NCI-H187 treated with DMSO at 0.1 percent for 48 hours (cell line): ENCODE measurements at regions not wholly inside any gene's neighbourhood (a gene's known extent, or its start where the extent isn't known, plus 50 kb on each side); places are given as distances from the start of the nearest gene placed in this dataset.

Experiments
- DNase-seq: peaks from one replicate; lab custom pipeline; 2025; lab: John Stamatoyannopoulos, UW

DNA sequence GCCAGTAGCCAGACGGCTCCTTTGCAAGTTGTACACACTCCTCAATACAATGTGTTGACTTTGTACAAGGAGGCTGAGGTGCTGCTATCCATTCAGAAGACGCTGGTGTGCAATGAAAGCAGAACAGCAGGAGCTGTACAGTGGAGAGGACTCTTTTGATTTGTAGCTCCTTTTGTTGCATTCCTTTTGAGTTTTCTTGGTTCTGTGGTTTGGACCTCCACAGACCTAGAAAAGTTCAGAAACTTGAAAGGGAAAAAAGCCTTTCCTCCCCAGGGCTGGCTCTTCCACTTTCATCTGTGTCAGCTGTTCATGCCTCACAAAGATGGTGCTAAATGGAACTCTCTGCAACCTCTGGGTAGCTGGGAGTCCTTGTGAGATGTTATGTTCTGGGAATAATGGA is 117.4 kb downstream of the MAT2B start:
- no peak for DNase-seq

DNA sequence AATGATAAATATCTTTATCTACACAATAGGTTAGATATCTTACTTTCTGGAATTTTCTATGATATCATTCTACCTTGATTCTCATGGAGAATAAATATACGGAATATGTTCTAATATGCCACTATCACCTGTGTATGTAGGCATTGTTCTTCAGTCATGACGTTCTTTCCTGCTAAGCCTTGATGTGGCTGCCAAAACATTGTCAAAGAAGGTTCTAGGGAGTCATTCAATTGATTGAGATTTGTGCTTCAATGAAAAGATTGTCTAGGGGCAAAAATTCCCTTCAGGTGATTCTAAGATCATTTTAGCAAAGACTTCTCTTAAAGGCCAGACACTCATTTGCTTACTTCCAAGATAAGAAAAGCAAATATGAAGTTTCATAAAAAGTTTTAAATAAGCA is 118.1 kb downstream of the MAT2B start:
- no peak for DNase-seq

DNA sequence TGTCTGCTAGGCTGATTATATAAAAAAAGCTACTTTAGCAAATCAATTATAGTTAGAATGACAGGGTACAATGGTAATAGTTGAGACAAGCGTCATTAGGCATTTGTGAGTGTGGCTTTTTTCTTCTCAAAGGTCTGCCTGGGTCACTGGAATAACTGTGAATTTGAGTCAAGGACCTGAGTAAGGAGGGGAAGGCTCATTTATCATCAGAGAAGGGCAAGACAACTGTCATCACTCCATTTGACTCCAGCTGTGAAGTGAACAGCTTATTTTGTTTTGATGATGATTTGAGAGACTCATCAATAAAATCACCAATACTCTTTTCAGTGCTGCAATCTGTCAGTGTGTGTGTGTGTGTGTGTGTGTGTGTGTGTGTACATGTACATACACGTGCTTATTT is 118.6 kb downstream of the MAT2B start:
- DNase-seq: no peak

- DNase-seq: no peak
Measured at GRCh38 chr5:163624431-163624830, 119.0 kb downstream of the MAT2B start.

GRCh38 chr5:163626904-163627434 is 121.5 kb downstream of the MAT2B start:
- no peak for DNase-seq

DNA sequence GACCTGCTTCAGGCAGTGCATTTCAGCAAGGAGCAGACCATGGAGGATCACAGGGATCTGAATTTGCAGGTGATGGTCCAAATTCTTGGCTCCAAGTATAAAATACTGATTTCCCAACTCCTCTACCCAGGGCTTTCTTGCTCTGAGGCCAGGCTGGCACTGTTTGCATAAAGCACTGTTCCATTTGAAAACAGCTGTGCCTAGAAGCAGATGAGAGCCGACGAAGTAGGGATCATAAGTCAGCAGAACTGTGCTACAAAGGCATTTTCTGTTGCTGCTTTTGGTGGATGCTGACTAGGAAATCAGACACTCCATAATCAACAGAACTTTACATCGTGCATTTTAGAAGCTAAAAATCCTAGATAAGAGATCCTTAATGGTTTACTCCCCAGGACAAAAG is 126.4 kb downstream of the MAT2B start:
- DNase-seq: no peak

DNA sequence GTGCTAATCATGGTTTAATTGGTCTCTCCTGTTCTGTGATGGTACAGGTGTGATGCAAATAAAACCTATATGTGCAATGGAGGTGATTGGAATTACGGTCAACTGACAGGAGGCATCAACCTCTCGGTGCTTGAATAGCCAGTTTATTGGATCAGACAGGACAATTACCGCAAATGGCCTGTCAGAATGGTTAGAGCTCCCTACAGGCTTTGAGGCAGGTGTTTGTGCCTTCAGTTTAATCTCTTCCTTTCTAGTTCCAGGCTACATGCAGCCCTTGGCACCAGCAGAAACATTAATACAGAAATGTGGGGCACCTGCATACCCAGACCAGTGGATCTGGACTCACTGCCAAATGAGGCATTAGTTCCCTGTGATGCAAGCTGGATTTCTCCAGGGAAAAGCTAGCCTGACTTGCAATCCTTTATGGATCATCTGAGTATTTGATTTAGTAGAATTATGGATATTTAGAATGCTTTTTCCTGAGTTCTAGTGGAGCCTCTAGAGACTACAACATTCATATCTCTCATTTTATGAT is 128.6 kb downstream of the MAT2B start:
- DNase-seq: no peak

- no peak for DNase-seq
Measured at GRCh38 chr5:163635631-163636030, 130.2 kb downstream of the MAT2B start.

DNA sequence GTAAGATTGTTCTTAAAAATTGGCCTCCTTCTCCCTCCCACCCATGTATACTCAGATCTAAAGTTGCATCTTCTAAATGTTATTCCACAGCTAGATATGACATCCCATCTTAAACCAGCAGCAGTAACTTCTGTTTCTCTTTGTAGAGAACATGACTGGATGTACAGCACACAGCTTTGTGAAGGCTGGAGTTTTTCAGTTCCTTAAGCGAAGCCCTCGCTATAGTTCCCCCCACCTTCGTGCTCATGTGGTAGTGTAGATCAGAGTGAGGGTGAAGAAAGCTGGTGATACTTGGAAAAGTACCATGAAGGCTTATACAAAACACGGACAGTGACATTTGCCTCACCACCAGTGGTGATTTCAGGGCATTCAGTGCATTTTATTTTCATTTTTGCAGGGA is 137.5 kb downstream of the MAT2B start:
- DNase-seq: no peak

DNA sequence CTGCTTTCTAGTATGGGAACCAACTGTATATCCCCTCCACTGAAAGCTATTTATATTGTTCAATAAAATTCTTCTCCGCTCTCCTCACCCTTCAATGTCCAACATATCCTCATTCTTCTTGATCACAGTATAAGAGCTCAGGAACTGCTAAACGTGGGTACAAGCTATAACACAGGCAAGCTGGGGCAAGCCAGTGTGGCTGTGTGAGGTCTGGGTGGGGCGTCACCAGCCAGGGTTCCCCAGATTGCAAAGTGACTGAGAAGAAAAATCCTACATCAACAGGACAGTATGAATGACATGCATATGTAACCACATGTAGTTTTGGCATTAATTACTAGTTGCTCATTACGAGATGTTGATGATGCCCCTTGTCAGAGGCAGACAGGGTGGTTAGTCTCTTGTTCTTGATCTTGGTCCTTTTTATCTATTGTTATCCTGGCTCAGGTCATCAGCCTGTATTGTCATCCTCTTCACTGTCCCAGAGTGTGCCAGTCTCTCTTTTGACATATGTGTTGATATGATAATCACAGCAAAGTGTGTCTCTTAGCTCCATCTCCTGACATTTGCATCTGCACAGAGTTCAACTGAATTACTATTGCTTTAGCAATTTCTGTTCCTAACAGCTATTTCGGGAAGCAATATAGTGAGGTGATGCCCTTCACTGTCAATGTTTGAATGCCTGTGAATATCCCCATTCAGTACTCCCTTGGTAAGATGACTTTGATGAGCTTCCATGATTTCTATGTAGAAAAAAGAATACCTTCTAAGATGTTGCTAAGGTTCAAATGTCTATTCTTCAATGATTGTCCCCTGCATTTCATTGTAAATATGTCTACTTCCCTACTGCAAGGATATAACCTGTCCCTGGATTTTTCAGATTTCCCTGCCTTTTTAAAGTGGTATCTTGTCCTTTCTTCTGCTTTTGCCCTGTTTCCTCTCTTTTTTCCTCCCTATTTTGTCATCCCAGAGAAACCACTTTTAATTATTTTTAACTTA is 140.3 kb downstream of the MAT2B start:
- DNase-seq: no peak

GRCh38 chr5:163649514-163649913 is 144.1 kb downstream of the MAT2B start:
- DNase-seq: no peak

GRCh38 chr5:163653526-163653925 is 148.1 kb downstream of the MAT2B start:
- no peak for DNase-seq

DNA sequence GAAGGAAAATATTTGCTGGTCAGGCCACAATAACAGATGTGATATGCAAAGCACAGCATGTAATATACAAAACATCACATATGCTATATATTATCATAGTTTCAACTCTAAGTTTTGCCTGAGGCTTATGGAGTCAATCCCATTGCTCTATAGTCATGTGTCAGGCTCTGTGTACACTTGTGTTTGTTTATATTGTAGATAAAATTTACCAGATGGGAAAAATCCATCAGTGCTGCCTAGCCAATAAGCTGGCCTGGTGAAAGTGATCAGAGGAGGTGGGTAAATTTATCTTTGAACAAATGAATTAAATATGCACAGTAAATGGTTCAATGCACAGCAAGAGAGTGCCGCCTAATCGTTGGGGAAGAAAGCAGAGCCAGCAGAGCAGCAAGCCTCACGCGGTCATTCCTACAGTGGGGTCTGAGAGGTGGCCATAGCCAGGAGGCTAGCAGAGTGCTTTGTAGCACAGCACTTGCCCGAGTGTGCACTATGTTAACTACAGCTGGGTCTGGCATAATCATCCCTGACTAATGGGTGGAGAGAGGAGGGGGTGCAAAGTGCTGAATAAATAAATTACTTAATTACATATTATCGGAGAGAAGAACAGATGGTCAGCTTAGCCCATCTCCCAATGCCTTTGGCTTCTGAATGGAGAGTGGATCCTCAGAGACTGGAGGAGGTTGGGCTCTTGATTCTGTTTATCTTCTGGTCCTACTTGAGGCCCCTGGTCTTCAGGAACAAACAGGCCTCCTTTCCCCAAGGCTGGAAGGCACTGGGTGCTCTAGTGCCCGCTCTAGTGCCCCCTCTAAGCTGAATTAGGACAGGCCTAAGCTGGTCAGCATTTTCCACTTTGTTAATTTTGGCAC is 153.5 kb downstream of the MAT2B start:
- DNase-seq: no peak

DNA sequence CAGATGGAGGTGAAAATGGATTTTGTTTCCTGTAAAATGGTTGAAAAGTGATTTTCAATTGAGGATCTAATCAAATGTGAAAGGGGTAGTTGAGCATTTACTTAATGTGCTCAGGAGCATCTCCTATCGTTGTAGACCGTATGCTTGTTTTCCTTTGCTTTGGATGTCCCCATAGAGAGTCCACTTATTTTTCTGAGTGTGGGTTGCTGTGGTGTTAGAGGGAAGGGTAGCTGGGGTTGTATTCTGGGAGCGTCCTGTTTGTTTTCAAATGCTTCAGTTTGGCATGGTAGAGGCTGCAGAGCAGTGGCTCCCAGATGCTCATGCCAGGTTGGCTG is 154.1 kb downstream of the MAT2B start:
- no peak for DNase-seq

DNA sequence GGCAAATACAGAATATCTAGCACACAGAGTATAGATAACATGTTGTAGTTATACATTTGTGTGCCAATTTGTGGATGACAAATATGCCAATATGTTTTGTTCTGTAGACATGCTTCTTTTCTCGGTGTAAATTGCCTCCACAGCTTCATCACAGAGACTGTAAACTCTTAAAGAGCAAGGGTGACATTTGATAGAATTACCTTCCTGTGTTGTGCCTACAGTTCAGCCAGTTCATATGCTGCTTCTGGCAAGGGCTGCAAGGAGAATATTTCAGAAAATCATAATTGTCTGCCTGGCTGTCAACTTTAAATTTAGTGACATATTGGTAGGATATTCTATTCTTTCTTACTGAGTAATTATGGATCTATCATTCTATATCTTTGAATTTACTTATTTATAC is 155.1 kb downstream of the MAT2B start:
- no peak for DNase-seq

DNA sequence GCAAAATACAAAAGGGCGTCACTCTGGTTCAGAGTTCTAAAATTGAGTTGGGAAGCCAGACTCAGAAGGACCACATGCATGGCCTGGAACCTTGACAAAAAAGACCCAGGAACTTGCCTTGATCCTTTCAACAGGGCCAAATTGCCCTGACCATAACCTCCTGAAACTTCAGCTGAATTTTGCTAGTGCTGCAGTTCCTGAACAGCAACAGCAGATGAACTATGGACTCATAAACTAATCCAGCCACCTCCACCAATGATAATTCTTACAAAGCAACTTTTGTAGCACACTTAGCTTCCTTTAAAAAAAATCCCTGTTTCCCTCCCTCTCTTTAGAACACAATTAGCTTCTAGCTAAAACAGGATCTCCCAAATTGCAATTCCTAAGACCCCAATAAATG is 155.9 kb downstream of the MAT2B start:
- DNase-seq: no peak

DNA sequence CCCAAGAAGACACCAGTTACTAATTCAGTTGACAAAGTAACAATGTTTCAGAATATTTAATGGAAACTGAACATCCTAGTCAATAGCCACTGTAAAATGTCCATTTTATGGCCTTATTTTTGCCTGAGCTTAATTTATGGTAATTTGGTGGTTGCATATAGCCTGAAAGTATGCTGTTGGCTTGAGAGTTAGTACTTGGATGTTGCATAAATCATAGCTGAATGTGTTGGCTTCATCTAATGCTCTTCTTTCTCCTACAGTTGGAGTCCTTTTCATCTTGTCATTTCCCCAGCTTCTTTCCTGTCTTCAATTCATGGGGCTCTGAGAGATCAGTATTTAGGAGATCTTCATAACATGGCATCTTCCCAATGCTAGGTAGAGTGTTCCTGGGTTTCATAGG is 164.6 kb downstream of the MAT2B start:
- DNase-seq: no peak

- DNase-seq: no peak
Measured at GRCh38 chr5:163677092-163677491, 171.7 kb downstream of the MAT2B start.

GRCh38 chr5:163682234-163682633 is 176.8 kb downstream of the MAT2B start:
- no peak for DNase-seq

DNA sequence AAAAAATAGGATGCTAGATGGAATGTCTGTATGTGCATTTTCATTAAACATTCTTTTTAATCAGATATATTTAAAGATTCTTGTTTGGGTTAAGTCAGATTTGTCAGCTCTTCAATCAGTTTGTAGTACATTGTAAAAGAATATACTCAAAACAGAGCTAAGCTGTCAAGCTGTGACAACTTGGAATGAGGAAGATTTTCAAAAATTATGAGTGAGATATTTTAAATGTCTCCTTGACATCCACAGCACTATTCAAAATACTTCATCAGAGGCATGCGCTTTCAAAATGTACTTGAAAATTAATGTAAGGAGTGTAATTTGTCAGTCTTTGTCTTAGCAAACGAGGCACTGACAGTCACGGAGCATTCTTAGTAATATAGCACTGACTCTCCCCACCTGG is 182.0 kb downstream of the MAT2B start:
- no peak for DNase-seq

- no peak for DNase-seq
Measured at GRCh38 chr5:163692091-163692490, 186.7 kb downstream of the MAT2B start.

DNA sequence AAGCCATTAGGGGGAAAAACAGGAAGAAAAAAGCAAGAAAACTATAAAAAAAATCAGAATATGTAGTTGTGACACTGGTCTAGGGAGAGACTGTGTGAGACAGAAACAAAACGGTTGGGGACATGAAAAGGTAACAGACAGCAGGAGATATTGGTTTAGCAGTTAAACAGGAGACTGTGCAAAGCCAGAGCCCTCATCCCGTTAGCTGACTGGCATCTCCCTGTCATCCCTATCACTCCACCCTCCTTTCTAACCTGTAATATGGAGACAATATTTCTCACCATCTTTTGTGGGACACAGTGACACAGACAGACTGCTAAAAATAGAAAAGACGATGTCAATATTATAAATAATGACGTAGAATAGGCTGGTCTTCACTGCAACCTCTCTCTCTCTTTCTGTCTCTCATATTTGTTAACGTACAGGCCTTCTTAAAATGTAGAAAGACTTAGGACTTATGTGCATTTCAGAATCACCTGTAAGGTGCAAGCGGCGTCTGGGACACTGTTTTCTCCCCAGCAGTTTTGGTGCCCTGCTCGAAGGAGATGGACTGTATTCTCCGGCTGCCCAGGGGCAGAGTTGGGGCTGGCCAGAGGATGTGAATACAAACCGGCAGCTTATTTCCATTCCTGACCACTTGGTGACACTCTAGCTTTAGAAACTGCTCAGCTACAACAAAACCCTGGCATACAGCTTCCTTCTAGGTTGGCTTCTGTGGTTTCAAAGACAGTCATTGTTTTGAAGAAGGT is 190.6 kb downstream of the MAT2B start:
- DNase-seq: no peak
